Lower leg skin (tissue), 3 donors: ENCODE measurements at regions not wholly inside any gene's neighbourhood (a gene's known extent, or its start where the extent isn't known, plus 50 kb on each side); places are given as distances from the start of the nearest gene placed in this dataset.

Experiments used
- POLR2A ChIP-seq, 2 donors: fragments of 450-650 bp; IDR thresholded peaks; one replicate each; pipeline ENCODE4 v1.6.1; 2016 to 2017; ENCODE audit warnings: antibody characterized with exemption in 2 of 2, mild to moderate bottlenecking in 1 of 2, moderate library complexity in 1 of 2
- TF ChIP-seq, protein P1 (sequence below), 3 donors: fragments of 450-650 bp; IDR thresholded peaks; one replicate each; pipeline ENCODE4 v1.5.1; 2016; ENCODE audit warnings: antibody characterized with exemption in 3 of 3, mild to moderate bottlenecking in 3 of 3, moderate library complexity in 2 of 3

DNA sequence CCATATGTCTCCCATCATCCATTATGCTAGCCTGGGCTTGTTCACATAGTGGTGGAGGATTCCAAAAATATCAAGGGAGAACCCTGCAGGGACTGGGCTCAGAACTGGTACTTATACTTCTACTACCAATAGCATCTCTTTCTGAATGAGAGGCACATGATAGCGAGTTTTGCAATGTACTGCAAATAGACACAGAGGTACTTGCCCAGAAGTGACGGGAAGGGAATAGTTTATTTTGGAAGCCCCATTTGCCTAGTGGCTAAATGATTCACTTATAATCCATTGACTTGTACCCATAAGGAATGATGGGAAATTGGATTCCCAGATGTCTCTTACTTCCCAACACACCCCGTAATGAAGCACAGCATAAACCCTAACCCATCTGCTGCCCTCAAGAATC lies 124.8 kb upstream of the ERCC4 start:
- TF ChIP-seq, protein P1, sequence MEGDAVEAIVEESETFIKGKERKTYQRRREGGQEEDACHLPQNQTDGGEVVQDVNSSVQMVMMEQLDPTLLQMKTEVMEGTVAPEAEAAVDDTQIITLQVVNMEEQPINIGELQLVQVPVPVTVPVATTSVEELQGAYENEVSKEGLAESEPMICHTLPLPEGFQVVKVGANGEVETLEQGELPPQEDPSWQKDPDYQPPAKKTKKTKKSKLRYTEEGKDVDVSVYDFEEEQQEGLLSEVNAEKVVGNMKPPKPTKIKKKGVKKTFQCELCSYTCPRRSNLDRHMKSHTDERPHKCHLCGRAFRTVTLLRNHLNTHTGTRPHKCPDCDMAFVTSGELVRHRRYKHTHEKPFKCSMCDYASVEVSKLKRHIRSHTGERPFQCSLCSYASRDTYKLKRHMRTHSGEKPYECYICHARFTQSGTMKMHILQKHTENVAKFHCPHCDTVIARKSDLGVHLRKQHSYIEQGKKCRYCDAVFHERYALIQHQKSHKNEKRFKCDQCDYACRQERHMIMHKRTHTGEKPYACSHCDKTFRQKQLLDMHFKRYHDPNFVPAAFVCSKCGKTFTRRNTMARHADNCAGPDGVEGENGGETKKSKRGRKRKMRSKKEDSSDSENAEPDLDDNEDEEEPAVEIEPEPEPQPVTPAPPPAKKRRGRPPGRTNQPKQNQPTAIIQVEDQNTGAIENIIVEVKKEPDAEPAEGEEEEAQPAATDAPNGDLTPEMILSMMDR (IDR thresholded peaks at IDR 0.05) = no peak
- no peak for TF ChIP-seq POLR2A (IDR thresholded peaks at IDR 0.05)
